ENCODE measurements at regions not wholly inside any gene's neighbourhood (a gene's known extent, or its start where the extent isn't known, plus 50 kb on each side); places are given as distances from the start of the nearest gene placed in this dataset.

DNA sequence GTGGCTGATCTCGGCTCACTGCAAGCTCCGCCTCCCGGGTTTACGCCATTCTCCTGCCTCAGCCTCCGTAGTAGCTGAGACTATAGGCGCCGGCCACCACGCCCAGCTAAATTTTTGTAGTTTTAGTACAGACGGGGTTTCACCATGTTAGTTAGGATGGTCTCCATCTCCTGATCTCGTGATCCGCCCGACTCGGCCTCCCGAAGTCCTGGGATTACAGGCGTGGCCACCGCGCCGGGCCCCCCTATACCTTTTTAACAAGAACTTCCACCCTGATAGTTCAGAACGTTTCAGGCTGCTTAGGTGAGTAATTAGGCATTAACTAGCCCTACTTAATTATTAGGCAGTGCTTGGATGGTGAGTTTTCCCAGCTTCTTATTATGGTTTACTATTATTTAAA lies 552.5 kb downstream of the BCKDHB start (continued):
- TF ChIP-seq, protein P1, sequence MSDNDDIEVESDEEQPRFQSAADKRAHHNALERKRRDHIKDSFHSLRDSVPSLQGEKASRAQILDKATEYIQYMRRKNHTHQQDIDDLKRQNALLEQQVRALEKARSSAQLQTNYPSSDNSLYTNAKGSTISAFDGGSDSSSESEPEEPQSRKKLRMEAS (IDR thresholded peaks at IDR 0.05; ENCODE audit: low read depth): no peak
- TF ChIP-seq EZH2phosphoT487 (IDR thresholded peaks at IDR 0.05; ENCODE audit: borderline replicate concordance, low read depth): no peak

DNA sequence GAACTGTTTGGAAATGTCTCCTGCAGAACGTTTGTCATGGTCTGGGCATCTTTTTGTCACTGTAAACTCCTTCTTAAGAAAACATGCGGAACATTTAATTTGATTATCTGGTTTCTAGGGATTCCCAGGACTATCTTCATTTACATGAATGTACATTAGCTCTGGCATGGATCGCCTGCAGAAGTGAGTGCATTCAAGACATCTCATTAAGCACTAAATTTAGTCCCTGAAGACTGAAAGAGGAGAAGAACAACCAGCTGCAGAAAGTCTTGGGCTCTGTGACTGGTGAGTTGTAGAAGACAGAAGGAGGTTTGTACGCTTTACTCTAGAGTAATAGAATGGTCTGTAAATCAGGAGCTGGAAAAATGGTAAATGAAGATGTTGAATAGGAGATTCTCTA lies 540.7 kb downstream of the BCKDHB start:
- no peak overlapping the region for H3K27ac ChIP-seq (ENCODE audit: low read depth in 2 of 2, low read length in 1 of 2)
- POLR2A ChIA-PET: interaction anchor here (0.6 kb wide), 1 partner anchor 9 kb away, joined by 3 read pairs; no protein-coding TSS in a partner anchor
- H3K9me2 ChIP-seq: no peaks in the 10 kb centered on the region
- CTCF ChIA-PET: no interaction called here
- peaks cover 5% of the 10 kb centered on the region; the same call in 1 of the 2 replicates for H3K9me3 ChIP-seq
- no peak overlapping the region for H3K4me3 ChIP-seq (ENCODE audit: low read depth in 2 of 2, low read length in 1 of 2)
- no peak overlapping the region for H3K9ac ChIP-seq
- no peaks in the 10 kb centered on the region for H3K36me3 ChIP-seq (replicated peaks in 1 of 2; ENCODE audit: control insufficient read depth in 1 of 2, insufficient read depth in 2 of 2, low read length in 1 of 2)
- H3K4me2 ChIP-seq: no peak overlapping the region
- H3K79me2 ChIP-seq (ENCODE audit: insufficient read depth): no peaks in the 10 kb centered on the region
- WGBS (ENCODE audit: low lambda C conversion rate): 82% methylated on average over 4 of the region's 4 CpGs
- H3K4me1 ChIP-seq (ENCODE audit: control insufficient read depth in 1 of 2, insufficient read depth in 2 of 2, low read depth in 1 of 2, low read length in 1 of 2): peaks cover 0 to 7% of the 10 kb centered on the region in 2 experiments; a peak in 1 of 4 replicates
- TF ChIP-seq EP300 (IDR thresholded peaks at IDR 0.05; ENCODE audit: borderline replicate concordance in 1 of 2, low read depth in 1 of 2, low read length in 1 of 2): no peak
- no peak for TF ChIP-seq SIN3A (IDR thresholded peaks at IDR 0.05; ENCODE audit: borderline replicate concordance, low read depth, low read length)
- TF ChIP-seq MXI1 (IDR thresholded peaks at IDR 0.05; ENCODE audit: low read depth, low read length): no peak
- TF ChIP-seq, protein P2, sequence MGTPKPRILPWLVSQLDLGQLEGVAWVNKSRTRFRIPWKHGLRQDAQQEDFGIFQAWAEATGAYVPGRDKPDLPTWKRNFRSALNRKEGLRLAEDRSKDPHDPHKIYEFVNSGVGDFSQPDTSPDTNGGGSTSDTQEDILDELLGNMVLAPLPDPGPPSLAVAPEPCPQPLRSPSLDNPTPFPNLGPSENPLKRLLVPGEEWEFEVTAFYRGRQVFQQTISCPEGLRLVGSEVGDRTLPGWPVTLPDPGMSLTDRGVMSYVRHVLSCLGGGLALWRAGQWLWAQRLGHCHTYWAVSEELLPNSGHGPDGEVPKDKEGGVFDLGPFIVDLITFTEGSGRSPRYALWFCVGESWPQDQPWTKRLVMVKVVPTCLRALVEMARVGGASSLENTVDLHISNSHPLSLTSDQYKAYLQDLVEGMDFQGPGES (IDR thresholded peaks at IDR 0.05; ENCODE audit: low read depth, low read length): no peak
- no peak for TF ChIP-seq RFX5 (IDR thresholded peaks at IDR 0.05; ENCODE audit: low read length)
- no peak for TF ChIP-seq POLR2AphosphoS5 (IDR thresholded peaks at IDR 0.05; ENCODE audit: low read depth, low read length)
- TF ChIP-seq NFIC (IDR thresholded peaks at IDR 0.05; ENCODE audit: borderline replicate concordance): no peak
- TF ChIP-seq, protein P3, sequence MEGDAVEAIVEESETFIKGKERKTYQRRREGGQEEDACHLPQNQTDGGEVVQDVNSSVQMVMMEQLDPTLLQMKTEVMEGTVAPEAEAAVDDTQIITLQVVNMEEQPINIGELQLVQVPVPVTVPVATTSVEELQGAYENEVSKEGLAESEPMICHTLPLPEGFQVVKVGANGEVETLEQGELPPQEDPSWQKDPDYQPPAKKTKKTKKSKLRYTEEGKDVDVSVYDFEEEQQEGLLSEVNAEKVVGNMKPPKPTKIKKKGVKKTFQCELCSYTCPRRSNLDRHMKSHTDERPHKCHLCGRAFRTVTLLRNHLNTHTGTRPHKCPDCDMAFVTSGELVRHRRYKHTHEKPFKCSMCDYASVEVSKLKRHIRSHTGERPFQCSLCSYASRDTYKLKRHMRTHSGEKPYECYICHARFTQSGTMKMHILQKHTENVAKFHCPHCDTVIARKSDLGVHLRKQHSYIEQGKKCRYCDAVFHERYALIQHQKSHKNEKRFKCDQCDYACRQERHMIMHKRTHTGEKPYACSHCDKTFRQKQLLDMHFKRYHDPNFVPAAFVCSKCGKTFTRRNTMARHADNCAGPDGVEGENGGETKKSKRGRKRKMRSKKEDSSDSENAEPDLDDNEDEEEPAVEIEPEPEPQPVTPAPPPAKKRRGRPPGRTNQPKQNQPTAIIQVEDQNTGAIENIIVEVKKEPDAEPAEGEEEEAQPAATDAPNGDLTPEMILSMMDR (IDR thresholded peaks at IDR 0.05): no peak
- TF ChIP-seq RXRA (IDR thresholded peaks at IDR 0.05; ENCODE audit: borderline replicate concordance, low read depth): no peak
- TF ChIP-seq, protein P4, sequence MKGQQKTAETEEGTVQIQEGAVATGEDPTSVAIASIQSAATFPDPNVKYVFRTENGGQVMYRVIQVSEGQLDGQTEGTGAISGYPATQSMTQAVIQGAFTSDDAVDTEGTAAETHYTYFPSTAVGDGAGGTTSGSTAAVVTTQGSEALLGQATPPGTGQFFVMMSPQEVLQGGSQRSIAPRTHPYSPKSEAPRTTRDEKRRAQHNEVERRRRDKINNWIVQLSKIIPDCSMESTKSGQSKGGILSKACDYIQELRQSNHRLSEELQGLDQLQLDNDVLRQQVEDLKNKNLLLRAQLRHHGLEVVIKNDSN (IDR thresholded peaks at IDR 0.05; ENCODE audit: borderline replicate concordance, low read depth): no peak
- TF ChIP-seq GABPA (IDR thresholded peaks at IDR 0.05; ENCODE audit: low read depth): no peak
- no peak for TF ChIP-seq RAD21 (IDR thresholded peaks at IDR 0.05; ENCODE audit: low read length)
- TF ChIP-seq SMC3 (IDR thresholded peaks at IDR 0.05; ENCODE audit: low read depth, low read length): no peak
- TF ChIP-seq EZH2phosphoT487 (IDR thresholded peaks at IDR 0.05; ENCODE audit: borderline replicate concordance, low read depth): no peak
- TF ChIP-seq, protein P5, sequence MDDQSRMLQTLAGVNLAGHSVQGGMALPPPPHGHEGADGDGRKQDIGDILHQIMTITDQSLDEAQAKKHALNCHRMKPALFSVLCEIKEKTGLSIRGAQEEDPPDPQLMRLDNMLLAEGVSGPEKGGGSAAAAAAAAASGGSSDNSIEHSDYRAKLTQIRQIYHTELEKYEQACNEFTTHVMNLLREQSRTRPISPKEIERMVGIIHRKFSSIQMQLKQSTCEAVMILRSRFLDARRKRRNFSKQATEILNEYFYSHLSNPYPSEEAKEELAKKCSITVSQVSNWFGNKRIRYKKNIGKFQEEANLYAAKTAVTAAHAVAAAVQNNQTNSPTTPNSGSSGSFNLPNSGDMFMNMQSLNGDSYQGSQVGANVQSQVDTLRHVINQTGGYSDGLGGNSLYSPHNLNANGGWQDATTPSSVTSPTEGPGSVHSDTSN (IDR thresholded peaks at IDR 0.05): no peak
- no peak for TF ChIP-seq ELF1 (IDR thresholded peaks at IDR 0.05)
- TF ChIP-seq, protein P1 (IDR thresholded peaks at IDR 0.05; ENCODE audit: low read depth): no peak
- TF ChIP-seq, protein P6, sequence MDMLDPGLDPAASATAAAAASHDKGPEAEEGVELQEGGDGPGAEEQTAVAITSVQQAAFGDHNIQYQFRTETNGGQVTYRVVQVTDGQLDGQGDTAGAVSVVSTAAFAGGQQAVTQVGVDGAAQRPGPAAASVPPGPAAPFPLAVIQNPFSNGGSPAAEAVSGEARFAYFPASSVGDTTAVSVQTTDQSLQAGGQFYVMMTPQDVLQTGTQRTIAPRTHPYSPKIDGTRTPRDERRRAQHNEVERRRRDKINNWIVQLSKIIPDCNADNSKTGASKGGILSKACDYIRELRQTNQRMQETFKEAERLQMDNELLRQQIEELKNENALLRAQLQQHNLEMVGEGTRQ (IDR thresholded peaks at IDR 0.05; ENCODE audit: borderline replicate concordance, low read depth, low read length): no peak
- TF ChIP-seq GATA2 (CRISPR knock-in tag; IDR thresholded peaks at IDR 0.05): no peak
- TF ChIP-seq JUND (IDR thresholded peaks at IDR 0.05): no peak
- H3K27me3 ChIP-seq (ENCODE audit: insufficient read depth): no peaks in the 10 kb centered on the region
- H4K20me1 ChIP-seq (ENCODE audit: insufficient read depth): no peaks in the 10 kb centered on the region
- no peak for DNase-seq
- peaks cover 7% of the 10 kb centered on the region for H3F3A ChIP-seq (replicated peaks; ENCODE audit: insufficient read depth)
- H2AFZ ChIP-seq (ENCODE audit: low read depth): no peak overlapping the region
